ENCODE measurements at regions not wholly inside any gene's neighbourhood (a gene's known extent, or its start where the extent isn't known, plus 50 kb on each side); places are given as distances from the start of the nearest gene placed in this dataset.

GRCh38 chr7:84314263-84314662, 119.7 kb upstream of the SEMA3A start:
- TF ChIP-seq CTCF (IDR thresholded peaks at IDR 0.05; ENCODE audit: poor library complexity) (no peak), EZH2 (IDR thresholded peaks at IDR 0.05; ENCODE audit: borderline replicate concordance) (no peak)
